Islet precursor cell (in vitro differentiated cells): ENCODE measurements at regions not wholly inside any gene's neighbourhood (a gene's known extent, or its start where the extent isn't known, plus 50 kb on each side); places are given as distances from the start of the nearest gene placed in this dataset.

Experiments used
- DNase-seq: peaks from one replicate; pipeline ENCODE4 v3.0.0-alpha.2; 2018

- DNase-seq, result no peak
These were observed 91.0 kb upstream of the TAS2R1 start for GRCh38 chr5:9721161-9721560.

GRCh38 chr5:9720361-9720760, 90.2 kb upstream of the TAS2R1 start:
- DNase-seq, result peak; percentile 79

- peak; percentile 87 for DNase-seq
These were observed 86.7 kb upstream of the TAS2R1 start for GRCh38 chr5:9716838-9717281.

- peak; percentile 78 for DNase-seq
These were observed 85.8 kb upstream of the TAS2R1 start for GRCh38 chr5:9715891-9716335.

GRCh38 chr5:9713959-9714586, 83.9 kb upstream of the TAS2R1 start:
- DNase-seq, result peak; percentile 61

GRCh38 chr5:9713356-9713755, 83.2 kb upstream of the TAS2R1 start:
- no peak for DNase-seq

- no peak for DNase-seq
These were observed 82.8 kb upstream of the TAS2R1 start for GRCh38 chr5:9712911-9713310.

GRCh38 chr5:9712506-9712905, 82.4 kb upstream of the TAS2R1 start:
- DNase-seq, result peak; percentile 63

GRCh38 chr5:9710069-9710468, 79.9 kb upstream of the TAS2R1 start:
- DNase-seq, result no peak

GRCh38 chr5:9707732-9708462, 77.7 kb upstream of the TAS2R1 start:
- no peak for DNase-seq

GRCh38 chr5:9699681-9700080, 69.5 kb upstream of the TAS2R1 start:
- no peak for DNase-seq

GRCh38 chr5:9698841-9699240, 68.7 kb upstream of the TAS2R1 start:
- no peak for DNase-seq

GRCh38 chr5:9698125-9698826, 68.1 kb upstream of the TAS2R1 start:
- no peak for DNase-seq

GRCh38 chr5:9692576-9692975, 62.4 kb upstream of the TAS2R1 start:
- DNase-seq, result no peak

- no peak for DNase-seq
These were observed 61.1 kb upstream of the TAS2R1 start for GRCh38 chr5:9691261-9691660.

- DNase-seq, result no peak
These were observed 60.6 kb upstream of the TAS2R1 start for GRCh38 chr5:9690751-9691150.

- no peak for DNase-seq
These were observed 56.1 kb upstream of the TAS2R1 start for GRCh38 chr5:9686216-9686615.

- no peak for DNase-seq
These were observed 51.6 kb upstream of the TAS2R1 start for GRCh38 chr5:9681706-9682105.
